HG03457 (cell line): ENCODE measurements at regions not wholly inside any gene's neighbourhood (a gene's known extent, or its start where the extent isn't known, plus 50 kb on each side); places are given as distances from the start of the nearest gene placed in this dataset.
"Not testable (repeated sequence)": the region's sequence is repeated elsewhere in the genome, so short reads cannot be mapped to it uniquely, and the experiment has no call there.

Experiments
- ATAC-seq: cut with Tn5 transposase; IDR thresholded peaks from one replicate; pipeline ENCODE4 v1.9.1; 2021; ENCODE audit warnings: moderate number of reproducible peaks; ENCODE audit not compliant: unreplicated experiment

DNA sequence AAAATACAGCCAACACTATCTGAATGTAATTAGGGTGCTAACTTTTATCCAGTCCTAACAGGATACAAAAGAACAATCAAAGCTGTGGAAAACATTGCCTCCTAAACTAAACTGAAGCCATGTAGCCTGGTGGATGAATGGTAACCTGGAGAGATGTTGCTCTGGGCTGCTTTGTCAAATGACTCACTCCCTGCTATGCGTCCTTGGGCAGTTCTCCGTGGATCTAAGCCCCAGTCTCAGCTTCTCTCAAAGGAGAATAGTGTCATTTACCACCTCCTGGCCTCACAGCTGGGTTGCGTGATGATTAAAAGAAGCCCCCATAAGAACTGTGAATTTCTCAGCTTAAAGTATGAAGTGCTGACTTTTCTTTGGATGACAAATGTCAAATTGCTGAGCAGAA, 203.7 kb downstream of the ICOS start:
- ATAC-seq, result no peak

DNA sequence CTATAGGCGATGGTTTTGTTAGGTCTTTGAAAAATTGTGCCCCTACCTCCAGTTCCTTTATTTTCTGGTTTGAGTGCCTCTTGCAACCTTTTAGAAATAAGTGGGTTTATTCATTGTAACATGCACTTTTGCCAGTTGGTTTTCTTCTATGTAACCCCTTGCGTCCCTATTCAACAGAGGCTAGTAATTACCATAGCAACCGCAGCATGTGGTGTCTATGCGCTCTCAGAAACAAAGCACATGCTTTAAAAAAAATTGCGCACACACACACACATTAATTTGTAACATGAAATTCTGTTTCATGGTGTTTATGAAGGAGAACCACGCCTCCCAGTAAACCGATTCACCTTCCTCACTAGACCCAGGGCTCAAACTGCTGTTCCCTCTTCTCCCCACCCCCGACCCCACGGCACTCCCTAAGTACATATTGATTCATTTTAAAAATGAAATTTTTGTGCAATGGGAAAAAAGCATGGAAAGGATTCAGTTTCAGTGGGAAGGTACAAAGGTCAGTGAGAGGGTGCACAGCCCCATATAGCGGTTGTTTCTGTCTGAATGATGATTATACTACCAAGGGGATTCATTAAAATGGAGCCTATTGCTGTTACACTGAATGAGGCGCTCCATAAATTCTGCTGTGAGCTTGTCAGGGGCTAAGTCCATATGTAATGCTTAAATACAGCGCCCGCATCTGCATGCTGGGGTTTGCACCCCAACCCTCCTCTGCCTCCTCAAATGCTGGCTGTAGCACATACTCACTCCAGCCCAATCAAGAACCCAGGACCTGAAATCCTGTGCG, 206.9 kb downstream of the ICOS start:
- no peak for ATAC-seq

- no peak for ATAC-seq
Observed at GRCh38 chr2:204144492-204144891, 207.9 kb downstream of the ICOS start.

- ATAC-seq, result peak; percentile 93
Observed at GRCh38 chr2:204145263-204145751, 208.7 kb downstream of the ICOS start.

DNA sequence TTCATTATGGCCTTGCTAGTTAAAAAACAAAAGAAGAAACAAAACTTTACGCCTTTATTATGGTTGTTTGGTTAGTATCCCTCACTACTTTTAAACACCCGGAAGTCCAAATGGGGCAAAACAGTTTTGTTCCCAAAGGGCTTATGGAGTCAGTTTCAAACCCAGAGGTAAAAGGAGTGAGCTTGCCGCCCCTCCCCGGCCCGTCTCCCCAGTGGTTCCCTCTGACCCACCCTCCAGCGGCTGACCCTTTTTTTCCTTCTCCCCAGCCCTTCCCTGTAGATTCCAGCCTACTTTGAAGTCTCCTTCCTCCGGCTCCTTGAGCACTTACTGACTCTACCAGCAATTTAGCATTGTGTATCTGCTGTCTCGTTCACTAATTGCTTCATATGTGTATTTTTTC, 209.2 kb downstream of the ICOS start:
- no peak for ATAC-seq

DNA sequence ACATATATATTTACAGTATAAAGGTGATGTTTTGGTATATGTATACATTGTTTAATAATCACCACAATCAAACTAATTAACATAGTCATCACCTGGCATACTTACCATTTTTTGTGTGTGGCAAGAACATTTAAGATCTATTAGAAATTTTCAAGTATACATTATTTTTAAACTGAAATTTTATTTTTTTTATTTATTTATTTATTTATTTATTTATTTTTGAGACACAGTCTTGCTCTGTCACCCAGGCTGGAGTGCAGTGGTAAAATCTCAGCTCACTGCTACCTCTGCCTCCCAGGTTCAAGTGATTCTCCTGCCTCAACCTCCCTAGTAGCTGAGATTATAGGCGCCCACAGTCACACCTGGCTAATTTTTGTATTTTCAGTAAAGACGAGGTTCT, 210.5 kb downstream of the ICOS start:
- ATAC-seq, result not testable (repeated sequence)

DNA sequence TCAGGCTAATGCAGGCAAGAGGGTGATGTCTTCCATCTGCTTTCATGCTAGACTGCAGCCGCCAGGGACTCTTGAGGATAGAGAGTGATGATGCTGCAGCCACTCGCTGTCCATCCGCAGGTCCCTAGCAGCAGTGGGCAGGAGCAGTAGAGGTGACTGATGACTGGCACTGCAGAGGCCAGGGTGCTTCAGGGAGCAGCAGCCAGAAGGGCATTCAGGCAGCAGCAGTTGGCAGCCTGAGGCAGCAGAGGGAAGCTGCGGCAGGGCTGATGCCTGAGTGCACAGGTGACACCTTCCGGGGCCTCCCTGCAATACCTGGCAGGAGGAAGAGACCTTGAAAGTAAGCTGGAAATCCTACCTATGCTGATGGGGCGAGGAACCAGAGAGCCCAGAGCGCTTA, 214.2 kb downstream of the ICOS start:
- ATAC-seq, result no peak

GRCh38 chr2:204152616-204153015, 216.1 kb downstream of the ICOS start:
- no peak for ATAC-seq

DNA sequence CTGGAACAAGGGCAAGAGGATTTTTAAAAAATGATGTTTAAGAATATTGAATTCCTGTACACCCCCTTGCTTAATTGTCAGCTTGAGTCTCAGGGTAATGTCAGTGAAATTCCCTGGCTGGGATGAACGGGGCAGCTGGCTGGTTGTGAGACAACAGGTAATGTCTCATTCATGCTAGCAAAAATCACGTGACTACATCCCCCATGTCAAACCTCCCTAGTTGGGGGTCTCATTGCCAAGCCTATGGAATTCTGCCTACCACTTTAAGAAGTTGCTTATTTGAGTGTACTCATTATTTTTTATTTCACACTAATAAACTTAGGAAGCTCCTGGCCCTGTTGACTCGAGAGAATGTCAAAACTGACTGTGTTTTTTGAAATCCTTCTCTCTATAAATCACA, 218.3 kb downstream of the ICOS start:
- no peak for ATAC-seq

GRCh38 chr2:204156456-204156855, 219.9 kb downstream of the ICOS start:
- no peak for ATAC-seq

DNA sequence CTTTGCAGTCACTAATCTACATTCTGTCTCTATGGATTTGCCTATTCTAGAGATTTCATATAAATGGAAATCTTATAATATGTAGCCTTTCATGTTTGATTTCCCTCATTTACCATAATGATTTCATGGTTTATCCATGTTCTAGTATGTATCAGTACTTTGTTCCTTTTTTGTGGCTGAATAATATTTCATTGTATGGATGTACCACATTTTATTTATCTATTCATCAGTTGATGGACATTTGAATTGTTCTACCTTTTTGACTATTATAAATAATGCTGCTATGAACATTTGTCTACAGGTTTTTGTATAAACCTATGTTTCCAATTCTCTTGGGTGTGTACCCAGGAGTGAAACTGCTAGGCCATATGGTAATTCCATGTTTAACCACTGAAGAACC, 221.1 kb downstream of the ICOS start:
- ATAC-seq, result no peak

GRCh38 chr2:204159526-204159925, 223.0 kb downstream of the ICOS start:
- no peak for ATAC-seq

- ATAC-seq, result no peak
Observed at GRCh38 chr2:204160989-204161388, 224.4 kb downstream of the ICOS start.

- no peak for ATAC-seq
Observed at GRCh38 chr2:204161886-204162285, 225.3 kb downstream of the ICOS start.

GRCh38 chr2:204166961-204167360, 230.4 kb downstream of the ICOS start:
- no peak for ATAC-seq

GRCh38 chr2:204167670-204168069, 231.1 kb downstream of the ICOS start:
- not testable (repeated sequence) for ATAC-seq

DNA sequence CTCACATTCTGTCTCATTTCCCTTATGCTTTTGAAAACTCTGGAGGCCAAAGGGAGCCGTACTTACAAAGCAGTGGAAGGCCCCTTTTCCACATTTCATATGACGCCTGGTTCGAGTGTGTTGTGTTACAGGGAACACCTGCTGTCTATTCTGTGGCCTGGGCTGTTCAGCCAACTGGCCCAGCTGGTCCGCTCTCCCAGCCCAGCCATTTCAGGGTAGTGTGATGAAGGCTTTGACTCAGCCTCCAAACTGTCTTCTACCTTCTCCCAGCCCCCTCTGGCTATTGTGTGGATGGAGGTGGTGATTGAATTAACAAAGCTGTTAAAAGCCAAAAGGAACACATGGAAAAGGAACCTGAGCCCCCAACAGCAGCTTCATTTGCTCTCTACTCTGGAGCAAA, 233.8 kb downstream of the ICOS start:
- no peak for ATAC-seq

- no peak for ATAC-seq
Observed at GRCh38 chr2:204171432-204172144, 235.0 kb downstream of the ICOS start.

GRCh38 chr2:204172145-204172600, 235.6 kb downstream of the ICOS start:
- no peak for ATAC-seq

DNA sequence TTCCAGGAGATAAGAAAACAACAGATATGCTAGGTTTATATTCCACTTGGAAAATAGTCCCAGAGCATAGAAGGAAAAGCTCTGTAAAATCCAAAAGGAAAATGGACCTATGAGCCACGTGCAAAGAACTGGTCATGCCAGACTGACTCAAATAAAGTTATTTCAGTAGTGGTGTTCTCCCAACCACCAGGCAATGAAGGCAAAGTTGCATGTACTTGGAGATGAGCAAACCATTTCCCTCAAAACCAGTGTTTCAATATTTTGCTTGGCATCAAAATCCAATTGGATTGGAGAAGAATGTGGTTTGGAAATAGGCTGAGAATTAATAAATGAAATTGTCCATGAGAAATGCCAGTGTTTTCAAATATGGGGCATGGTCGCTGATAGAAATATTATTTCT, 237.5 kb downstream of the ICOS start:
- no peak for ATAC-seq

GRCh38 chr2:204175552-204176271, 239.1 kb downstream of the ICOS start:
- no peak for ATAC-seq

- no peak for ATAC-seq
Observed at GRCh38 chr2:204176306-204176705, 239.7 kb downstream of the ICOS start.
